ENCODE measurements at regions not wholly inside any gene's neighbourhood (a gene's known extent, or its start where the extent isn't known, plus 50 kb on each side); places are given as distances from the start of the nearest gene placed in this dataset.

DNA sequence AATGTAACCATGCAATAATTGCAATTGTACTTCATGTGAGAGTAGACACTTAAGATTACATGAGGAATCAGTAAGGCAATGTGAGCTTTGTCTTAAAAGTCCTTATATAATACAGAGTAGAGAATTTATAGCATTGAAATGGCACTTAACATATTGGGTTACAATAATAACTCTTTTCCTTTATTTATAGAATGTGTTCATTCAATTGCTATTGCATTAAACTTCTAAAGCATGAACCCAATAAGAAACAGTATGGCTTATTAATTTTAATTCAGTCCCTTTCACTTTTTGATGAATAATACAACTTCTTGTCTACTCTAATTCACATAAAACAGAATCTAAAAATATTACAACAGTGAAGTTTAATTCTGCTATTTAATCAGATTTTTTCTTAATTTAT lies 174.2 kb upstream of the PABPC4L start:
- TF ChIP-seq POLR2A (IDR thresholded peaks at IDR 0.05) (no peak), EP300 (IDR thresholded peaks at IDR 0.05) (no peak)

All from gastroesophageal sphincter (tissue), 2 donors.